Superior temporal gyrus (tissue), 1 donor: ENCODE measurements at regions not wholly inside any gene's neighbourhood (a gene's known extent, or its start where the extent isn't known, plus 50 kb on each side); places are given as distances from the start of the nearest gene placed in this dataset.

Experiments
- DNase-seq: peaks from one replicate; pipeline ENCODE4 v3.0.0-alpha.2; 2016; ENCODE audit errors: extremely low spot score

- DNase-seq = no peak
Observed at GRCh38 chr2:51251356-51251755, 219.4 kb upstream of the NRXN1 start.

GRCh38 chr2:51247252-51247805 is 215.4 kb upstream of the NRXN1 start:
- no peak for DNase-seq

GRCh38 chr2:51243892-51244535 is 212.1 kb upstream of the NRXN1 start:
- no peak for DNase-seq

- DNase-seq = no peak
Observed at GRCh38 chr2:51237626-51238271, 205.8 kb upstream of the NRXN1 start.

GRCh38 chr2:51232027-51232426 is 200.1 kb upstream of the NRXN1 start:
- no peak for DNase-seq

- DNase-seq = no peak
Observed at GRCh38 chr2:51231071-51231470, 199.1 kb upstream of the NRXN1 start.

- no peak for DNase-seq
Observed at GRCh38 chr2:51225377-51225776, 193.4 kb upstream of the NRXN1 start.

GRCh38 chr2:51224790-51225189 is 192.9 kb upstream of the NRXN1 start:
- DNase-seq = no peak

- no peak for DNase-seq
Observed at GRCh38 chr2:51222106-51222505, 190.2 kb upstream of the NRXN1 start.

GRCh38 chr2:51220606-51221005 is 188.7 kb upstream of the NRXN1 start:
- DNase-seq = no peak

- no peak for DNase-seq
Observed at GRCh38 chr2:51220080-51220479, 188.1 kb upstream of the NRXN1 start.

- no peak for DNase-seq
Observed at GRCh38 chr2:51219468-51219867, 187.5 kb upstream of the NRXN1 start.

GRCh38 chr2:51218047-51218446 is 186.1 kb upstream of the NRXN1 start:
- no peak for DNase-seq

GRCh38 chr2:51213826-51214225 is 181.9 kb upstream of the NRXN1 start:
- no peak for DNase-seq

- DNase-seq = no peak
Observed at GRCh38 chr2:51212374-51212773, 180.4 kb upstream of the NRXN1 start.

- no peak for DNase-seq
Observed at GRCh38 chr2:51208521-51208920, 176.6 kb upstream of the NRXN1 start.

- no peak for DNase-seq
Observed at GRCh38 chr2:51201295-51201694, 169.4 kb upstream of the NRXN1 start.

GRCh38 chr2:51194656-51195055 is 162.7 kb upstream of the NRXN1 start:
- DNase-seq = no peak

GRCh38 chr2:51170273-51170672 is 138.3 kb upstream of the NRXN1 start:
- no peak for DNase-seq

GRCh38 chr2:51165534-51166260 is 133.8 kb upstream of the NRXN1 start:
- DNase-seq = no peak

GRCh38 chr2:51158251-51158650 is 126.3 kb upstream of the NRXN1 start:
- no peak for DNase-seq

- no peak for DNase-seq
Observed at GRCh38 chr2:51153236-51153635, 121.3 kb upstream of the NRXN1 start.
